ES-I3 (cell line): ENCODE measurements at regions not wholly inside any gene's neighbourhood (a gene's known extent, or its start where the extent isn't known, plus 50 kb on each side); places are given as distances from the start of the nearest gene placed in this dataset.

Experiments used
- H3K36me3 ChIP-seq: 2 replicates; pipeline ENCODE4 v1.6.1; 2013; ENCODE audit warnings: mild to moderate bottlenecking, low read length, control low read depth, moderate library complexity; ENCODE audit not compliant: insufficient read depth
- H3K4me1 ChIP-seq: 2 replicates; pipeline ENCODE4 v1.6.1; 2013; ENCODE audit warnings: mild to moderate bottlenecking, control low read depth, low read length; ENCODE audit not compliant: insufficient read depth
- H3K9ac ChIP-seq: 2 replicates; pipeline ENCODE4 v1.6.1; 2013; ENCODE audit warnings: low read depth, mild to moderate bottlenecking, low read length, moderate library complexity
- H3K9me3 ChIP-seq: 2 replicates; pipeline ENCODE4 v1.6.1; 2013; ENCODE audit warnings: mild to moderate bottlenecking, low read length, moderate library complexity; ENCODE audit not compliant: control insufficient read depth, insufficient read depth

DNA sequence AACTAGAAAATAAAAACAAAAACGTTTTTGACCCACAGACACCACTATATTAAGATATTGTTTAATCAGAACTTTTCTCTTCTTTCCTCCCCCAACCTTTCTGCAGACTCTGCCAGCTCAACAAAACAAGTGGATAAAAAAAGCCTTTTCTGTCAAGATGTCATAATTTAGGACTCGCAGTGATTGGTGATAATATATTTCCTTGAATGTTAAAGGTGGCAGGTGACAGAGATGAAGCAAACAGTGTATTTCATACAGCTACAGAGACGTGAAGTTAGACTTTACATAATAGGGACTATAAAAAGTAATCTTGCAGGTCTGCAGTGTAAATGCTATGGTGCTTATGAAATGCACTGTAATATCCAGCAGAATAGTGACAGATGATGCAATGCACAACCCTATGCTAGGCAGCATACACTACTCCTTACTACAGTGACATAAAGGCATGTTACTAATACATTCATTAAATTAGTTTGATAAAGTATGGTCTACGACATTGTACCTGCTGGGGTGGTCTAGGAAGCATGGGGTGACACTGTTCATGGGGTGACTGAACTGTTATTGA, 326.7 kb upstream of the GRAMD2B start:
- no peak overlapping the region for H3K9ac ChIP-seq
- no peaks in the 10 kb centered on the region for H3K9me3 ChIP-seq
- no peaks in the 10 kb centered on the region for H3K4me1 ChIP-seq
- H3K36me3 ChIP-seq = no peaks in the 10 kb centered on the region

DNA sequence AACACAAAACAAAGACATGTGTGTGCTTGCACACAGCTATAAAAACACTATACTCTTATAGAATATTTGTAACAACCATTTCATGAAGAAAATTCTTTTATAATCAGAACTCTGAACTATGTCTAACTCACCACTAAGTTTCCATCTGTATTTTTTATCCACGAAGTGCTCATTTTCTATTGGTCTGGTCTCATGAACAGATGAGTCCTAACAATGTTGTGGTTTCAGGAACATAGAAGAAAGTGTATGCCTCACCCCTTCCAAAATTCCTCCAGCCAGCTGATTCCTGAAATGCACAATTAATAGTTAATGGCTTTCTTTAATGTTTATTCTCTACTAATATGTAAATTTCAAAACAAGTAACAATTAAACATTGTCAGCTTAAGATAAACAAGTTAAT, 325.3 kb upstream of the GRAMD2B start:
- no peaks in the 10 kb centered on the region for H3K4me1 ChIP-seq
- H3K36me3 ChIP-seq = no peaks in the 10 kb centered on the region
- no peaks in the 10 kb centered on the region for H3K9me3 ChIP-seq
- no peak overlapping the region for H3K9ac ChIP-seq

DNA sequence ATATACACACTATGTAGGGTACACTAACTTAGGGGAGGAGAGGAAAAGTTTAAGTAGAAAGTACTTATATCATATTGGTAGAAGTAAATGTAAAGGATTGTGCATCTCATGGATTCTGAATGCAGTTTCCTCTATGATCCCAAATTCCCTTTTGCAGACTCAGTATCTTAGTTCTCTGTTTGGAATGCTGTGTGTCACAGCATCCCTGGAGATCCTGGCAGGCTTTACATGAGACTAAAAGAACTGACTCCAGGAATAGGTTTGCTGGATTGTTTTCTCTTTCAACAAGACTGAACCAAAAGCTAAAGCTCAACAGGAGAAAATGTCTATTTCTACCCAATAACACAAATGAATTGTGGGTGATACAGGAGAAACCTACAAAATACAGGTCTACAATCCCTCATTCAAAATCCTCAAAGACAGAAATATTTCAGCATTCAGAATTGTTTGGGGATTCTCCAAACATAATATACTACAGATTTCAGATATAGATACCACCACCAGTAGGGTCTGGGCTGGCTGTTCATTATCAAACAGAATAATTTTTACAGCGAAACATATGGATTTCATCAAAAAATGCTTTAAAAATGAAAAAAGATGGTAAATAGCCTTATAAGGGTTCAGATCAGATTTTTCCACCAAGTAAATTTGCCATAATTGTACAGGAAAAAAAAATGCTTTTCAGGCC, 324.7 kb upstream of the GRAMD2B start:
- no peaks in the 10 kb centered on the region for H3K9me3 ChIP-seq
- H3K36me3 ChIP-seq = no peaks in the 10 kb centered on the region
- H3K9ac ChIP-seq = no peak overlapping the region
- H3K4me1 ChIP-seq = no peaks in the 10 kb centered on the region

DNA sequence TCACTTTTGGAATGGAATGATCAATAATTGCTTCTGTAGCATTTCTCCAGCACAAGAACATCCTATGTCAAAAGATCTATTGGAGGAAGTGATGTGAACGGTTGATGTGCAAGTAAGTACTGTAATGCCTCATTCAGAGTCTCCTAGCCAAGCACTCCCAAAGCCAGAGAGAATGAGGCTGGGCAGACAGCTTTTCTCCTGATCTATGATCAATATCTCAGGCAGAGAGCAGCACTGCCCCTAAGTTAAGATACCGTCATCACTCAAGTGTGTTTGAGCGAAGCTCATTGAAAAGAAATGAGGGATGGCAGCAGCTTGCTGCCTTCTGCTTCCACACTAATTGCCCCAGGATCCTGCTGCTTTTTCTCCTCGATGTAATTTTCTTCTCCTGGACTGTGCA, 324.1 kb upstream of the GRAMD2B start:
- Histone ChIP-seq H3K4me1 (no peaks in the 10 kb centered on the region), H3K9me3 (no peaks in the 10 kb centered on the region), H3K36me3 (no peaks in the 10 kb centered on the region), H3K9ac (no peak overlapping the region)

DNA sequence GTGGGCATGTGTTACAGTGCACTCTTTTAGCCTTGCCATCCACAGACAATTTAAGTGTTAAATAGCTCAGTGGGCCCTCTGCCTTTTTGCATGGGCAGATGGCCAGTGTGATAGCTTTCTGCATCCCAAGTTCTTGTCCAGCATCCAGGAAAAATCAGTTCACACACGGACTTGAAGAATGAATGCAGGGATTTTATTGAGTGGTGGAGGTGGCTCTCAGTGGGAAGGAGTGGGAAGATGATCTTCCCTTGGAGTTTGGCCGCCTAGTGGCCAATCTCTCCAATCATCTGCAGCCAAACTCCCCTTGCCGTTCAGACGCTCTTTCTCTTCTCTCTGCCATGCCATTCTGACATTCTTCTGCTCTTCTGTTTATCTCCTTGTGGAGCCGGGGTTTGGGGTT, 322.4 kb upstream of the GRAMD2B start:
- Histone ChIP-seq H3K36me3 (no peaks in the 10 kb centered on the region), H3K9me3 (no peaks in the 10 kb centered on the region), H3K9ac (no peak overlapping the region), H3K4me1 (no peaks in the 10 kb centered on the region)

DNA sequence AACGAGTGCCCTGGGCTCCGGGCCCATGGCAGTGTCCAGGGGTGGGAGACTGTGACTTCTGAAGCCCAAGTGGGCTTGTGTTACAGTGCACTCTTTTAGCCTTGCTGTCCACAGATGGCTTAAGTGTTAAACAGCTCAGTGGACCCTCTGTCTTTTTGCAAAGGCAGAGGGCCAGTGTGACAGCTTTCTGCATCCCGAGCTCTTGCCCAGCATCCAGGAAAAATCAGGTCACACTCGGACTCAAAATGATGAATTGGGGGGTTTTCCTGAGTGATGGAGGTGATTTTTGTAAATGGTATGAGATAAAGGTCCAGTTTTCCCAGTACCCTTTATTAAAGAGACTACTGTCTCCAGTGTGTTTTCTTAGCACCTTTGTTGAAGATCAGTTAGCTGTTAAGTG, 321.3 kb upstream of the GRAMD2B start:
- H3K4me1 ChIP-seq = peaks cover 3% of the 10 kb centered on the region; the same call in 1 of the 2 replicates

DNA sequence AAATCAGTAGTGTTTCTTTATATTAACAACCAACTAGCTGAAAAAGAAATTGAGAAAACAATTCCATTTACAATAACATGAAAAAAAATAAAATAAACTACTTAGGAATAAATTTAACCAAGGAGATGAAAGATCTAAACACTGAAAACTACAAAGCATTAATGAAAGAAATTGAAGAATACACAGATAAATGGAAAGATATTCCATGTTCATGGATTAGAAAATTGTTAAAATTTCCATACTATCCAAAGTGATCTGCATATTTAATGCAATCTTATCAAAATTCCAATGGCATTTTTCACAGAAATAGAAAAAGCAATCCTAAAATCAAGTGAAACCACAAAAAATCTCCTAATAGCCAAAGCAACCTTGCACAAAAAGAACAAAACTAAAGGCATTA, 320.2 kb upstream of the GRAMD2B start:
- Histone ChIP-seq H3K9me3 (no peaks in the 10 kb centered on the region), H3K9ac (no peak overlapping the region), H3K4me1 (peaks cover 3% of the 10 kb centered on the region), H3K36me3 (no peaks in the 10 kb centered on the region)

More for the DNA sequence above, 321.3 kb upstream of the GRAMD2B start:
- Histone ChIP-seq H3K9me3 (no peaks in the 10 kb centered on the region), H3K9ac (no peak overlapping the region), H3K36me3 (no peaks in the 10 kb centered on the region)

DNA sequence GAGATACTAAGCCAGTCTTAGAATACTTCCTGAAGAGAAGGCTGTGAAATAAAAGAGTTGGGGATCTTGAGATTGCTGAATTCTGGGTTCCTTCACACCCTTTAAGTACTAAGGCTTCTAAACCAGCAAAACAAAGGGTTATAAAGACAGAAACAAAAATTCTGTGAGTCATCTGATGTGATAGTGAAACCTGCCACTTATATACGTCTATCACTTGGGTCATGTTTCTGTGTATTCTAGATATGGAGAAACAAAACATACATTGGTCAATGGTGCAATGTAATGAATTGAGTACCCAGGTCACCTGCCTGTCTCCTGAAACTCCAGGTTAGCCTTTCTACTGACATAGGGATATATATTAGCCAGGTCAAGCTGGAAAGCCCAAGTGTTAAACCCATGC, 319.3 kb upstream of the GRAMD2B start:
- H3K4me1 ChIP-seq = peaks cover 6% of the 10 kb centered on the region

DNA sequence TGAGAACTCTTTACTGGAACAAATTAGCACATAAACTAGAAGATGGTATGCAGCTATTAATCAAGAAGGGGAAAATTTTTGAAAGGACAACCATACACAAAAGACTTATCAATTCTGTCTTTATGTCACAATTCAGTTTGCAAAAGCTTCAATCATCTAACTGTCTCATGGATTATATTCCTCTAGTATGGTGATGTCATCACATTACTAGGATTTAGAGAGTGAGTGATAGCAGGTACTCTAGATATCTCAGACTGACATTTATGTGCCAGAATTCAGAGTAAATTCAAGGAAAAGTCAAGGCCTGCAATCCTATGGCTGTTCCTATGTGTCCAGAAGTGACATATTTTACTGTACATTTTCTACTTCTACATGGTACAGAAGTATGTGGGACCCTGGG, 318.9 kb upstream of the GRAMD2B start:
- Histone ChIP-seq H3K9ac (no peak overlapping the region), H3K4me1 (peaks cover 9% of the 10 kb centered on the region), H3K9me3 (no peaks in the 10 kb centered on the region), H3K36me3 (no peaks in the 10 kb centered on the region)

More for the DNA sequence above, 319.3 kb upstream of the GRAMD2B start:
- Histone ChIP-seq H3K36me3 (no peaks in the 10 kb centered on the region), H3K9ac (no peak overlapping the region), H3K9me3 (no peaks in the 10 kb centered on the region)

DNA sequence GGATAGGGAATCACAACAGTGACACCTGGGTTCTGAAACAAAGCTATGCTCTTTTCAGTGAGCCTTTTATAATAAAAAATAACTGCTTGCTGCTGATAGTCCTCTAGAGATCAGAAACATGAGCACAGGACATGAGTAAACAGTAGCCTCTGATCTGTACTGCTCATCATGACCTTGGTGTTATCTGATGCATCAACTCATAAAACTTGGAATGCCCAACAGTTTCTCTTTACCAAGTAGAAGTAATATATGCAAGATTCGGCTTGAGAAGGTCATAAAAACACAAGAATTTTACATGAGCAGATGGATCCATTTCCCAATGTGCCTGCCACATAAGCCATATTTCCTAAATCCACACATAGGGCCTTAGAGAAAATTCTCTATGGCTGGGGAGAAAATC, 318.3 kb upstream of the GRAMD2B start:
- Histone ChIP-seq H3K4me1 (peaks cover 13% of the 10 kb centered on the region), H3K9ac (no peak overlapping the region), H3K9me3 (no peaks in the 10 kb centered on the region), H3K36me3 (no peaks in the 10 kb centered on the region)

DNA sequence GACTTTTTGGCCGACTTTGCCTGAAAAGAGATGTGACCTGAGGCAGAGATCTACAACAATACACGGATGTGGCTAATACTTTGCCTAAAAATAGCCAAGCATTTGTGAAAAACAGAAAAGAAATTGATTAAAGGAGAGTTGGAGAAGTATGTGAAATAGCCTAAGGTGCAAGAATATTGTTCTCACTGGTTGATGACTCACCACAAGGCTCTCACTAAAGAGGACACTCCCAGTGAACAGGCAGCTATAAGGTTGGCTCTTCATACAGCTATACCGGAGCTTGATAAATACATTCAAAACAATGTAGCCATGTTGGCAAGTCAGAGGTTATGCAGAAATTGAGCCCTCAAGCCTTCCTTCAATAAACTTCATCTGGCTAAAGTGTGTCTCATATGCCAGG, 317.2 kb upstream of the GRAMD2B start:
- H3K36me3 ChIP-seq = no peaks in the 10 kb centered on the region
- H3K9ac ChIP-seq = no peak overlapping the region
- peaks cover 13% of the 10 kb centered on the region for H3K4me1 ChIP-seq
- no peaks in the 10 kb centered on the region for H3K9me3 ChIP-seq

DNA sequence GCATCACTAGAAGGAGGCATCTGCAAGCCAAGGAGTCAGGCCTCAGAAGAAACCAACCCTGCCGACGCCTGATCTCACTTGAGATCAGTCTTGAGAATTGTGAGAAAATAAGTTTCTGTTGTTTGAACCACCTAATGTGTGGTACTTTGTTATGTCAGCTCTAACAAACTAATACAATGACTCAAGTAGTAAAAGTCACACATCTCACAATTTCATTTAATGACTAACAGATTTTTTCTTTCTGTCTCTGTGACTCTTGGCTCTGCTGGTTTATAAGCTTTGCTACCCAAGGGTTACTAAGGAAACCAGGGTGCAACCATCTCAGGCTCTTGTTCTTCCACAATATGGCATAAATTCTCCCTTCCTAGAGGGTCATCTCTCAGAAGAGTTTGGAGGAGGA, 315.8 kb upstream of the GRAMD2B start:
- Histone ChIP-seq H3K36me3 (no peaks in the 10 kb centered on the region), H3K9me3 (peaks cover 4% of the 10 kb centered on the region; the same call in 1 of the 2 replicates)

DNA sequence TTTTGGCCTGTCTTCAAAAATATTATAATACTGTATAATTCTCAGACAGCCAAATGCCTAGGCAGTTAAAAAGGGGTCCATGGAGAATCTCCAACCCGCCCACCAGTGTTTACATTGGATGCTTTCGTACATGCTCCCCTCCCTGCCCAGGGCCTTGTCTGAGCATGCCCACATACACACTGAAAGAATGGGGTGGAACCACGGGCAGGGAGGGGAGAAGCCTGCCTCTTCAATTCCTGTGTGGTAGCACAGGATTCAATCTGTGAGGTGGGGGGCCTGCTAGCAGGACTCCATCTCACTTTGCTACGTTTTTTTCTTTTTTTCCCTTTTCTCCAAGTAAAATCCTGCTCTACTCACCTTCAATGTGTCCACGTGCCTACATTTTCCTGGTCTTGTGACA, 314.7 kb upstream of the GRAMD2B start:
- no peaks in the 10 kb centered on the region for H3K36me3 ChIP-seq
- peaks cover 13% of the 10 kb centered on the region for H3K4me1 ChIP-seq
- H3K9me3 ChIP-seq = peaks cover 9% of the 10 kb centered on the region
- no peak overlapping the region for H3K9ac ChIP-seq

More for the DNA sequence above, 315.8 kb upstream of the GRAMD2B start:
- no peak overlapping the region for H3K9ac ChIP-seq
- H3K4me1 ChIP-seq = peaks cover 13% of the 10 kb centered on the region

DNA sequence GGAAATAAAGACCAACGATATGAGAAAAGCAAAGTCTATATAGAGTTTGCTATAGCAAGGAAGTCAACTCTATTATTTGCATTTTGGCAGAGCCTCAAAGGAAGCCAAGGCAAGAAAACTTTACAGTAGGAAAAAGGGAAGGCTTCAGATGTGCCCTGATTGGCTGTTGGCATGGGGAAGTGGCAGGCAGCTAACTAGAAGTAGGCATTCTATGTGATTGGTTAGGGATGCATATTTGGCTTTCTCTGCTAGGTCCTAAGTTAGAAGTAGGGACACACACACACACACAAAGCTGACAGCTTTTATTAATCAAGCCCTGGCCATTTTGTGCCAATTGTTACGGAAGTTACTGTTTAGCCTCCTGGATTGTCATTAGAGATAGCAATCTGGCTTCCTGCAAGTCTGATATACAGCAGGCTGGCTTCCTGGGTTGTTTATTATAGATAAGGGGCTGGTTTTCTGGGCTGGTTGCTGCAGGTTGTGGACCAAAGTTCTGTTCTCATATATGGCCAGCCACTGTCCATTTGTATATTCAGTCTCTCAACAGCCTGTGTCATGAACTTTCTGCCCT, 308.1 kb upstream of the GRAMD2B start:
- Histone ChIP-seq H3K36me3 (no peaks in the 10 kb centered on the region; the same call in 1 of the 2 replicates), H3K9me3 (peaks cover 9% of the 10 kb centered on the region), H3K4me1 (no peaks in the 10 kb centered on the region), H3K9ac (no peak overlapping the region)

DNA sequence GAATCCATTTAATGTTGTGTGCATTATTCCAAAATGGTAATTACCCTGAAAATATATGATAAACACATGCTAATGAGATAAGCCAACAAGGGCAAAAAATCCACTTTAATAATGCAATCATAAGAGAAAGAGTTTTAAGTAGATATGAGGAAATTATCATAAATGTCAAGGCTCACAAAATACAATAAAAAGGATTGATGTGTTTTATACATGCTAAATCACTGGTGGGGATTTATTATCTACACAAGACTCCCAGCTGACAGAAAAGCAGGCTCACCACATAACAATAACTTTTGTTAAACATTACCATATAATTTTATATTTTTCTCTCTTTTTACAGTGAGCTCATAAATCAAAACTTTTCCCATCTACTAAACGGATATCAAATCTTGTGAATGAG, 306.2 kb upstream of the GRAMD2B start:
- no peak overlapping the region for H3K9ac ChIP-seq
- no peaks in the 10 kb centered on the region for H3K4me1 ChIP-seq
- no peaks in the 10 kb centered on the region; the same call in 1 of the 2 replicates for H3K36me3 ChIP-seq
- peaks cover 5% of the 10 kb centered on the region for H3K9me3 ChIP-seq
